ENCODE measurements at regions not wholly inside any gene's neighbourhood (a gene's known extent, or its start where the extent isn't known, plus 50 kb on each side); places are given as distances from the start of the nearest gene placed in this dataset.

DNA sequence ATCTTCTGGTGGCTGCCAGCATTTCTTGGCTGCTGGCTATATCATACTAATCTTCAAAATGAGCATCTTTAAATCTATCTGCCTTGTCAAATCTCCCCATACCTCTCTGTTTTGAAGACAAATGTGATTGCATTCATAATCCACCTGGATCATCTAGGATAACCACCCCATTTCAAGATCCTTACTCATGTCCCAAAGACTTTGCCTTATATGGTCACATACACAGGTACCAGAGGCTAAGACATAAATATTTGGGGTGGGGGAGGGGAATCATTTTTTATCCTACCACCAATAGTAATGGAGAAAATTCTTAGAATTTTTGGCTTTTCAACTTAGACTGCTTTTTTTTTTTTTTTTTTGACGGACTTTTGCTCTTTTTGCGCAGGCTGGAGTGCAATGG, 970.8 kb downstream of the PLOD2 start:
- Histone ChIP-seq H3K79me1 (ENCODE audit: insufficient read depth, low read depth, low read length, poor library complexity, severe bottlenecking) (no peaks in the 10 kb centered on the region), H2BK12ac (ENCODE audit: insufficient read length, low read depth, low read length) (no peak overlapping the region), H2BK15ac (ENCODE audit: low read depth, low read length) (no peak overlapping the region), H3K9me3 (ENCODE audit: control insufficient read depth, low read depth, low read length) (no peaks in the 10 kb centered on the region), H3K27ac (ENCODE audit: insufficient read length, low read depth, low read length) (no peak overlapping the region), H3K4ac (ENCODE audit: low read depth, low read length) (no peak overlapping the region), H4K8ac (replicated peaks; ENCODE audit: insufficient read length, low read depth, low read length) (no peak overlapping the region), H4K91ac (ENCODE audit: insufficient read length, low read depth, low read length) (no peak overlapping the region), H3K4me1 (ENCODE audit: insufficient read depth, low read length) (peaks cover 6% of the 10 kb centered on the region; the same call in 1 of the 2 replicates), H3K14ac (ENCODE audit: insufficient read depth, low read length) (no peak overlapping the region), H3K56ac (ENCODE audit: insufficient read length, low read depth, low read length) (no peak overlapping the region), H3K18ac (ENCODE audit: insufficient read length, low read depth, low read length) (no peak overlapping the region), H2AFZ (ENCODE audit: low read length) (no peak overlapping the region), H3K4me2 (ENCODE audit: insufficient read depth, insufficient read length, low read length) (no peak overlapping the region), H2BK5ac (ENCODE audit: insufficient read length, low read length) (no peak overlapping the region), H4K20me1 (ENCODE audit: control insufficient read depth, insufficient read depth, insufficient read length) (no peaks in the 10 kb centered on the region), H3K23ac (ENCODE audit: insufficient read length, low read depth, low read length) (no peak overlapping the region), H4K5ac (ENCODE audit: insufficient read length, low read depth, low read length) (no peak overlapping the region), H2BK120ac (ENCODE audit: low read depth, low read length, poor library complexity, severe bottlenecking) (no peak overlapping the region), H2BK20ac (ENCODE audit: low read depth, low read length, poor library complexity, severe bottlenecking) (no peak overlapping the region), H3K79me2 (ENCODE audit: insufficient read depth, low read length) (no peaks in the 10 kb centered on the region), H3K9ac (ENCODE audit: extremely low read depth, insufficient read length, low read length) (no peak overlapping the region), H2AK5ac (ENCODE audit: insufficient read length, low read length) (no peak overlapping the region), H3T11ph (ENCODE audit: low read length) (no peak overlapping the region), H3K27me3 (ENCODE audit: insufficient read depth, low read length) (no peaks in the 10 kb centered on the region), H3K23me2 (ENCODE audit: insufficient read length, low read depth, low read length, poor library complexity, severe bottlenecking) (no peaks in the 10 kb centered on the region)
- WGBS (ENCODE audit: extremely low coverage, insufficient read length, low lambda C conversion rate) = no CpG with 5 or more reads among the region's 2 CpGs
- no peak for DNase-seq
- Mint-ChIP-seq H3K9me3 (no peaks in the 10 kb centered on the region), H3K27ac (no peak overlapping the region), H3K4me1 (peaks cover 8% of the 10 kb centered on the region in 2 experiments), H3K36me3 (ENCODE audit: insufficient read depth in 1 of 3, low read depth in 3 of 3) (no peaks in the 10 kb centered on the region), H3K27me3 (ENCODE audit: low read depth) (no peaks in the 10 kb centered on the region), H3K4me3 (no peak overlapping the region)
- TF ChIP-seq CTCF (conservative IDR thresholded peaks at IDR 0.05) = no peak

Data from H9 (cell line).